ENCODE measurements at regions not wholly inside any gene's neighbourhood (a gene's known extent, or its start where the extent isn't known, plus 50 kb on each side); places are given as distances from the start of the nearest gene placed in this dataset.

GRCh38 chr7:155971180-155971770 lies 159.0 kb upstream of the SHH start:
- DNase-seq (ENCODE audit: insufficient read length, low spot score) (no peak), FAIRE-seq (no peak)
- no peak for TF ChIP-seq CTCF (IDR thresholded peaks at IDR 0.05; ENCODE audit: insufficient read depth, missing control alignments)

- TF ChIP-seq CTCF (IDR thresholded peaks at IDR 0.05; ENCODE audit: insufficient read depth, missing control alignments): no peak
- DNase-seq (ENCODE audit: insufficient read length, low spot score) (no peak), FAIRE-seq (no peak)
Measured at GRCh38 chr7:155969192-155969929, 157.1 kb upstream of the SHH start.

GRCh38 chr7:155965010-155965409 lies 152.7 kb upstream of the SHH start:
- FAIRE-seq (no peak), DNase-seq (ENCODE audit: insufficient read length, low spot score) (no peak)
- TF ChIP-seq CTCF (IDR thresholded peaks at IDR 0.05; ENCODE audit: insufficient read depth, missing control alignments): no peak

- no peak for DNase-seq (ENCODE audit: insufficient read length, low spot score)
- TF ChIP-seq CTCF (IDR thresholded peaks at IDR 0.05; ENCODE audit: insufficient read depth, missing control alignments): no peak
- FAIRE-seq: no peak
Measured at GRCh38 chr7:155964543-155964942, 152.3 kb upstream of the SHH start.

- TF ChIP-seq CTCF (IDR thresholded peaks at IDR 0.05; ENCODE audit: insufficient read depth, missing control alignments): no peak
- FAIRE-seq (no peak), DNase-seq (ENCODE audit: insufficient read length, low spot score) (no peak)
Measured at GRCh38 chr7:155963771-155964195, 151.5 kb upstream of the SHH start.

DNA sequence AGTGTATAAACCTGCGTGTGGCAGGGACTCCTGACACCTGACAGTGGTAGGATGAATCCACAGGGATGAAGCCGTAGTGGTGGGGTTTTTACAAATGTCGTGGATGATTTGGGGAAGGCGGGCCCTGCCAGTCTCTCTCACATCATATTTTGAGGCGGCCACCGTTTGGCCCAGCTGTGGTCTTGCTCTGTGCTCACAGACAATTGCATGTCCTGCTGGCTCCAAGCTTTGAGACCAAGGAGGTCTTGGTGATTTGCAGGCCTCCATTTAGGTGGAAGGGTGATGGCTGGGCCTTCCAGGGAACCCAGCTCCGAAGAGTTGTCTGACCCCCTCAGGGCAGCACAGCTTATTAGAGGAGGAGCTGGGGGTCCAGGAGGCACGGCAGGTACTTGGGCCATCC lies 151.1 kb upstream of the SHH start:
- no peak for TF ChIP-seq CTCF (IDR thresholded peaks at IDR 0.05; ENCODE audit: insufficient read depth, missing control alignments)
- FAIRE-seq (no peak), DNase-seq (ENCODE audit: insufficient read length, low spot score) (no peak)

DNA sequence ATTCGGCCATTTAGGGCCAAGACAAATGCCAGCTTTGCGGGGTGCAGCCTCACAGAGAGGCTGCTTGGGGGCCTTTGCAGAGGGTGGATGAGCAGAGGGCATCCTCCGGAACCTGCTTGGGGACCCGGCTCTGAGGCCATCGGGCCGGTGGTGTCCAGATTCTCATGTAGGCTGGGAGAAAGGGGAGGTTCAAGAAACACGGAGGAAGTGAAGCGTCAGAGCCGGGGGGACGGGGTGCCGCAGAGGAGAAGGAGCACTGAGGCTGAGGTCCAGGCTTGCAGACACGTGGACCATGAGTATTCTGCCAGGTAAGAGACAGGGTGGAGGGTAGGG lies 150.7 kb upstream of the SHH start:
- no peak for DNase-seq (ENCODE audit: insufficient read length, low spot score)
- TF ChIP-seq CTCF (IDR thresholded peaks at IDR 0.05; ENCODE audit: insufficient read depth, missing control alignments): no peak
- no peak for FAIRE-seq

Data from D721Med (cell line).